ENCODE measurements at regions not wholly inside any gene's neighbourhood (a gene's known extent, or its start where the extent isn't known, plus 50 kb on each side); places are given as distances from the start of the nearest gene placed in this dataset.

- TF ChIP-seq, protein P1, sequence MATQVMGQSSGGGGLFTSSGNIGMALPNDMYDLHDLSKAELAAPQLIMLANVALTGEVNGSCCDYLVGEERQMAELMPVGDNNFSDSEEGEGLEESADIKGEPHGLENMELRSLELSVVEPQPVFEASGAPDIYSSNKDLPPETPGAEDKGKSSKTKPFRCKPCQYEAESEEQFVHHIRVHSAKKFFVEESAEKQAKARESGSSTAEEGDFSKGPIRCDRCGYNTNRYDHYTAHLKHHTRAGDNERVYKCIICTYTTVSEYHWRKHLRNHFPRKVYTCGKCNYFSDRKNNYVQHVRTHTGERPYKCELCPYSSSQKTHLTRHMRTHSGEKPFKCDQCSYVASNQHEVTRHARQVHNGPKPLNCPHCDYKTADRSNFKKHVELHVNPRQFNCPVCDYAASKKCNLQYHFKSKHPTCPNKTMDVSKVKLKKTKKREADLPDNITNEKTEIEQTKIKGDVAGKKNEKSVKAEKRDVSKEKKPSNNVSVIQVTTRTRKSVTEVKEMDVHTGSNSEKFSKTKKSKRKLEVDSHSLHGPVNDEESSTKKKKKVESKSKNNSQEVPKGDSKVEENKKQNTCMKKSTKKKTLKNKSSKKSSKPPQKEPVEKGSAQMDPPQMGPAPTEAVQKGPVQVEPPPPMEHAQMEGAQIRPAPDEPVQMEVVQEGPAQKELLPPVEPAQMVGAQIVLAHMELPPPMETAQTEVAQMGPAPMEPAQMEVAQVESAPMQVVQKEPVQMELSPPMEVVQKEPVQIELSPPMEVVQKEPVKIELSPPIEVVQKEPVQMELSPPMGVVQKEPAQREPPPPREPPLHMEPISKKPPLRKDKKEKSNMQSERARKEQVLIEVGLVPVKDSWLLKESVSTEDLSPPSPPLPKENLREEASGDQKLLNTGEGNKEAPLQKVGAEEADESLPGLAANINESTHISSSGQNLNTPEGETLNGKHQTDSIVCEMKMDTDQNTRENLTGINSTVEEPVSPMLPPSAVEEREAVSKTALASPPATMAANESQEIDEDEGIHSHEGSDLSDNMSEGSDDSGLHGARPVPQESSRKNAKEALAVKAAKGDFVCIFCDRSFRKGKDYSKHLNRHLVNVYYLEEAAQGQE (IDR thresholded peaks at IDR 0.05; ENCODE audit: low read depth), result no peak
- TF ChIP-seq, protein P2, sequence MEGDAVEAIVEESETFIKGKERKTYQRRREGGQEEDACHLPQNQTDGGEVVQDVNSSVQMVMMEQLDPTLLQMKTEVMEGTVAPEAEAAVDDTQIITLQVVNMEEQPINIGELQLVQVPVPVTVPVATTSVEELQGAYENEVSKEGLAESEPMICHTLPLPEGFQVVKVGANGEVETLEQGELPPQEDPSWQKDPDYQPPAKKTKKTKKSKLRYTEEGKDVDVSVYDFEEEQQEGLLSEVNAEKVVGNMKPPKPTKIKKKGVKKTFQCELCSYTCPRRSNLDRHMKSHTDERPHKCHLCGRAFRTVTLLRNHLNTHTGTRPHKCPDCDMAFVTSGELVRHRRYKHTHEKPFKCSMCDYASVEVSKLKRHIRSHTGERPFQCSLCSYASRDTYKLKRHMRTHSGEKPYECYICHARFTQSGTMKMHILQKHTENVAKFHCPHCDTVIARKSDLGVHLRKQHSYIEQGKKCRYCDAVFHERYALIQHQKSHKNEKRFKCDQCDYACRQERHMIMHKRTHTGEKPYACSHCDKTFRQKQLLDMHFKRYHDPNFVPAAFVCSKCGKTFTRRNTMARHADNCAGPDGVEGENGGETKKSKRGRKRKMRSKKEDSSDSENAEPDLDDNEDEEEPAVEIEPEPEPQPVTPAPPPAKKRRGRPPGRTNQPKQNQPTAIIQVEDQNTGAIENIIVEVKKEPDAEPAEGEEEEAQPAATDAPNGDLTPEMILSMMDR (IDR thresholded peaks at IDR 0.05 in 2 of 3, conservative IDR thresholded peaks at IDR 0.05 in 1 of 3; ENCODE audit: borderline replicate concordance in 1 of 3, insufficient read depth in 1 of 3, low read depth in 2 of 3, low read length in 2 of 3), result no peak
Measured at GRCh38 chr13:71922194-71922593, 55.2 kb upstream of the DACH1 start.
